HFFc6 (cell line): ENCODE measurements at regions not wholly inside any gene's neighbourhood (a gene's known extent, or its start where the extent isn't known, plus 50 kb on each side); places are given as distances from the start of the nearest gene placed in this dataset.

Source experiments
- DNase-seq: peaks from one replicate; pipeline ENCODE4 v3.0.0-alpha.2; 2018
- H3K27ac Mint-ChIP-seq: 2 replicates; pipeline ENCODE4 v1.8.0; 2020; ENCODE audit warnings: mild to moderate bottlenecking, mixed read lengths
- H3K27me3 Mint-ChIP-seq: 2 replicates; pipeline ENCODE4 v1.8.0; 2021; ENCODE audit warnings: mild to moderate bottlenecking, moderate library complexity, mixed read lengths; ENCODE audit not compliant: insufficient read depth
- H3K36me3 Mint-ChIP-seq: 2 replicates; pipeline ENCODE4 v1.8.0; 2021; ENCODE audit warnings: low read depth, mixed read lengths
- H3K4me1 Mint-ChIP-seq: 2 replicates; pipeline ENCODE4 v1.8.0; 2020; ENCODE audit warnings: low read depth, mixed read lengths
- H3K4me3 Mint-ChIP-seq: 2 replicates; pipeline ENCODE4 v1.8.0; 2020; ENCODE audit warnings: mild to moderate bottlenecking, moderate library complexity, mixed read lengths
- H3K9me3 Mint-ChIP-seq: 2 replicates; pipeline ENCODE4 v1.8.0; 2020; ENCODE audit warnings: mild to moderate bottlenecking, mixed read lengths
- CTCF ChIP-seq: fragments of 200-600 bp; sonication (generic); IDR thresholded peaks from 2 replicates; pipeline ENCODE4 v1.5.0; 2021; ENCODE audit warnings: antibody characterized with exemption, mild to moderate bottlenecking

- H3K9me3 Mint-ChIP-seq: peaks cover 77% of the 10 kb centered on the region
- TF ChIP-seq CTCF: no peak
- H3K4me3 Mint-ChIP-seq: no peak overlapping the region
- no peak overlapping the region for H3K27ac Mint-ChIP-seq
- DNase-seq: no peak
- H3K27me3 Mint-ChIP-seq: no peaks in the 10 kb centered on the region; the same call in 1 of the 2 replicates
- H3K4me1 Mint-ChIP-seq: no peaks in the 10 kb centered on the region
- H3K36me3 Mint-ChIP-seq: no peaks in the 10 kb centered on the region
Observed at GRCh38 chr6:24076011-24076410, 50.0 kb upstream of the NRSN1 start.
